Right lobe of liver (tissue), 4 donors: ENCODE measurements at regions not wholly inside any gene's neighbourhood (a gene's known extent, or its start where the extent isn't known, plus 50 kb on each side); places are given as distances from the start of the nearest gene placed in this dataset.

Experiments used
- POLR2A ChIP-seq: fragments of 450-650 bp; IDR thresholded peaks from one replicate; pipeline ENCODE4 v1.6.1; 2017; ENCODE audit warnings: antibody characterized with exemption, mild to moderate bottlenecking
- TF ChIP-seq, protein P1 (sequence below), 4 donors: fragments of 200-600 bp in 3 of 4; fragments of 450-650 bp in 1 of 4; IDR thresholded peaks; one replicate each; pipeline versions ENCODE4 v1.5.1 to v1.8.0; 2016 to 2022; ENCODE audit warnings: antibody characterized with exemption in 4 of 4, mild to moderate bottlenecking in 2 of 4
- donor health status: DM: no; HTN: no; CAD: no.
- donor health status: DM: no; HTN: no; CAD: no.
- donor health status: DM: no; HTN: yes; CAD: no.

DNA sequence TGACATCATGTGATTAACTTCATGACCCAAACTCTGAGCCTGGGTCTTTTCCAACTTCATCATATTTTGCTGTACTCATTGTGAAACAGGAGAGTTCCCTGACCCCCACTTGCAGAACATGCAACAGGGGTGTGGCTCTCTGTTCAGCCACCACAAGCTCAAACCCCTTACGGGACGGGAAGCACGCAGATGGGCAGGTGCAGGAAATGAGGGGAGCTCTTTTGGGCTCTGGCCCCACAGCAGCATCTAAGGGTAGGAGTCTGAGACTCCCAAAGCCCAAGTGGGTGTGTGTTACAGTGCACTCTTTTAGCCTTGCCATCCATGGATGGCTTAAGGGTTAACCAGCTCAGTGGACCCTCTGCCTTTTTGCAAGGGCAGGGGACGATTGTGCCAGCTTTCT lies 599.5 kb upstream of the SMIM31 start:
- TF ChIP-seq, protein P1, sequence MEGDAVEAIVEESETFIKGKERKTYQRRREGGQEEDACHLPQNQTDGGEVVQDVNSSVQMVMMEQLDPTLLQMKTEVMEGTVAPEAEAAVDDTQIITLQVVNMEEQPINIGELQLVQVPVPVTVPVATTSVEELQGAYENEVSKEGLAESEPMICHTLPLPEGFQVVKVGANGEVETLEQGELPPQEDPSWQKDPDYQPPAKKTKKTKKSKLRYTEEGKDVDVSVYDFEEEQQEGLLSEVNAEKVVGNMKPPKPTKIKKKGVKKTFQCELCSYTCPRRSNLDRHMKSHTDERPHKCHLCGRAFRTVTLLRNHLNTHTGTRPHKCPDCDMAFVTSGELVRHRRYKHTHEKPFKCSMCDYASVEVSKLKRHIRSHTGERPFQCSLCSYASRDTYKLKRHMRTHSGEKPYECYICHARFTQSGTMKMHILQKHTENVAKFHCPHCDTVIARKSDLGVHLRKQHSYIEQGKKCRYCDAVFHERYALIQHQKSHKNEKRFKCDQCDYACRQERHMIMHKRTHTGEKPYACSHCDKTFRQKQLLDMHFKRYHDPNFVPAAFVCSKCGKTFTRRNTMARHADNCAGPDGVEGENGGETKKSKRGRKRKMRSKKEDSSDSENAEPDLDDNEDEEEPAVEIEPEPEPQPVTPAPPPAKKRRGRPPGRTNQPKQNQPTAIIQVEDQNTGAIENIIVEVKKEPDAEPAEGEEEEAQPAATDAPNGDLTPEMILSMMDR (IDR thresholded peaks at IDR 0.05), result no peak
- no peak for TF ChIP-seq POLR2A
